CD4-positive, alpha-beta T cell treated with Interleukin-6 for 4 hours (primary cell): ENCODE measurements at regions not wholly inside any gene's neighbourhood (a gene's known extent, or its start where the extent isn't known, plus 50 kb on each side); places are given as distances from the start of the nearest gene placed in this dataset.

Experiments
- DNase-seq: peaks from one replicate; pipeline ENCODE4 v3.0.0-alpha.2; 2020; ENCODE audit warnings: mixed read lengths

GRCh38 chr12:124517260-124518050 lies 50.0 kb downstream of the NCOR2 start:
- DNase-seq: no peak

GRCh38 chr12:124516850-124517249 lies 50.6 kb downstream of the NCOR2 start:
- DNase-seq: no peak

- no peak for DNase-seq
Observed at GRCh38 chr12:124515981-124516380, 51.4 kb downstream of the NCOR2 start.

GRCh38 chr12:124514996-124515932 lies 52.1 kb downstream of the NCOR2 start:
- no peak for DNase-seq

- DNase-seq: no peak
Observed at GRCh38 chr12:124514145-124514995, 53.0 kb downstream of the NCOR2 start.

- no peak for DNase-seq
Observed at GRCh38 chr12:124513297-124513867, 54.0 kb downstream of the NCOR2 start.

- no peak for DNase-seq
Observed at GRCh38 chr12:124512667-124513296, 54.6 kb downstream of the NCOR2 start.

- no peak for DNase-seq
Observed at GRCh38 chr12:124511259-124511985, 56.0 kb downstream of the NCOR2 start.

- DNase-seq: no peak
Observed at GRCh38 chr12:124510301-124510970, 57.0 kb downstream of the NCOR2 start.

- DNase-seq: no peak
Observed at GRCh38 chr12:124509676-124510300, 57.6 kb downstream of the NCOR2 start.

- DNase-seq: no peak
Observed at GRCh38 chr12:124509300-124509675, 58.1 kb downstream of the NCOR2 start.

GRCh38 chr12:124508381-124509079 lies 58.9 kb downstream of the NCOR2 start:
- no peak for DNase-seq

- DNase-seq: no peak
Observed at GRCh38 chr12:124507188-124508109, 60.0 kb downstream of the NCOR2 start.

GRCh38 chr12:124506832-124507153 lies 60.6 kb downstream of the NCOR2 start:
- no peak for DNase-seq

GRCh38 chr12:124506145-124506831 lies 61.1 kb downstream of the NCOR2 start:
- DNase-seq: no peak

- DNase-seq: no peak
Observed at GRCh38 chr12:124505001-124505818, 62.2 kb downstream of the NCOR2 start.
